Colon (tissue), 2 donors: ENCODE measurements at regions not wholly inside any gene's neighbourhood (a gene's known extent, or its start where the extent isn't known, plus 50 kb on each side); places are given as distances from the start of the nearest gene placed in this dataset.
"Not testable (repeated sequence)": the region's sequence is repeated elsewhere in the genome, so short reads cannot be mapped to it uniquely, and the experiment has no call there.

Experiments
- FAIRE-seq: peaks from 2 replicates; lab custom pipeline; 2012; peaks lifted over from hg19 to GRCh38; lab: Jason Lieb, UNC
- donor health status: control.
- donor health status: control.

DNA sequence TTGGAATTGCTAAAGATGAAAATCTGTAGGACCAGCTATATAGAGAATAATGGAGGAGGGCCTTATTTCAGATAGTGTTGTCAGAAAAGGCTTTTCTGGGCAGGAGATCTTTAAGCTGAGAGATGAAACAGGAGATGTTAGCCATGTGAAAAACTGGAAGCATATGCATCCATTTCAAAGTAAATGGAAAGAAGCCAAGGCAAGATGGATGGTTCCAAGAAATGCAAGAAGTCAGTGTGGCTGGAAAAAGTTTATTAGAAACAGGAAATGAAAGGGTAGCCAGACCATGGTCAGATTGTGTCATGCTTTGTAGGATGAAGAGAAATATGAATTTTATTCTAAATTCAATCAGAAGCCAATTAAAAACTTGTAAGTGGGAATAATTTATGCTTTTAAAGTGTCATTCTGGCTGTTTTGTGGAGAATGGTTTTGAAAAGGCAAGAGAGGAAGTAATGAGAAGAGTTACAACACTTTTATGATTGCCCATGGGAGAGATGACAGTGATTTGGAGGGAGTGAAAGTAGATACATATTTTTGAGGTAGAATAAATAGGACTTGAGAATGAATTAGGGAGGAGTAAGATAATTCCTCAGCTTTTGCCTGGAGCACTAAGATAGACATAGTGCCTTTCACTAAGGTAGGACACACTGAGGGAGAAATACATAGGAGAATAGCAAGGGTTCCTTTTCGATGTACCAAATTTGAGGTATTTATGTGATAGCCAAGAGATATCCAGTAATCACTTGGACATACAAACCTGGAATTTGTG lies 620.1 kb downstream of the HTR1B start:
- FAIRE-seq, result no peak

- FAIRE-seq, result no peak
These were observed 622.4 kb downstream of the HTR1B start for GRCh38 chr6:76840865-76841264.

GRCh38 chr6:76840041-76840745 lies 623.1 kb downstream of the HTR1B start:
- no peak for FAIRE-seq

DNA sequence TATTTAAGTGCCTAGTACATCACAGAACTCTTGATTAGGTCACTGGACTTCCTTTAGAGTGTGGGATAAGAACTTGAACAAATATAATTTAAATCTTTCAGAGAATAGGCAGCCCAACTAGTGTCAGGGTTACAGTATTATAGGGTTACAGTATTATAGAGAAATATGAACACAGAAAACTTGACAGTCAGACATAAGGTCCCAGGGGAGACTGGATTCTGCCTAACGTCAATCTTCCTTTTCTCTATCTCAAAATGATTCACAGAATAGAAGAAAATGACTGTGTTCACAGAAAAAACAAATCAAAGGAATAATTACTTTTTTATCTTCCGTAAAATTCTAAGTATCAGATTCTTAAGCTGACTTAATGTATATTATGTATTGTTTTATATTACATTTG lies 623.8 kb downstream of the HTR1B start:
- no peak for FAIRE-seq

DNA sequence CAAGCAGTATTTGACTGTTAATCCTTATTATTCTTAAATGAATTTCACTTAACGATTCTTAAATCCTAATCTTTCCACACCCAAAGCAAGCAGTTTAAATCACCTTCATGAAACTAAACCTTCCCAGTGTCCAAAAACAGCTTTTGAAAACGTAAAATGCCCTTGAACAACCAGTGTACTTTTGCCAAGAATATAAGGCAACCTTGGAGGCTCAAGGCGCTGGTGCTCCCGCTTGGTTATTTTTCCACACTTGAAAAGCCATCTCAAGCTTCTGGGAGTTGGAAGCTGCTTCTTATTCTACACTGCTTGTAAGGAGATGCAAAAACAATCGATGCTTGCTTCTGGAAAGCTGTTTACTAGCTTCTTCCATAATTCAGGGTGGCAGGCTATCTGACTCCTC lies 625.7 kb downstream of the HTR1B start:
- no peak for FAIRE-seq

GRCh38 chr6:76835695-76836094 lies 627.6 kb downstream of the HTR1B start:
- FAIRE-seq, result peak; percentile 57

- no peak for FAIRE-seq
These were observed 628.0 kb downstream of the HTR1B start for GRCh38 chr6:76835293-76835692.

DNA sequence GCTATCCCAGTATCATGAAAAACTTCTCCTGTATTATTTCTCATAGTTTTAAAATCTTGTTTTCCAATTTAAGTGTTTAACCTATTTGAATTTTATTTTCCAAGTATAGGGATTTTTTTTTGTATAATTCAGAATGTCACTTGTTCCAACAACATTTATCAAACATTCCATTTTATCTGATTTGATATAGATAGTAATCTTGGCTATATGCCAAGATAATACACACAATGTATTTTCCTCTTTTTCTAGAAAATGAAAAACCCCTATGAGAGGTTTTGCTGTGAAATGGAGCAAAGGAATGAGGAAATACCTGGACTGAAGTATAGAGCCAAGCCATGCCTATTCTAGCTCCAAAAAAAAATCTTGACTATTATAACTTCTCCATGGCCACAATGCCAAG lies 628.9 kb downstream of the HTR1B start:
- FAIRE-seq, result no peak

DNA sequence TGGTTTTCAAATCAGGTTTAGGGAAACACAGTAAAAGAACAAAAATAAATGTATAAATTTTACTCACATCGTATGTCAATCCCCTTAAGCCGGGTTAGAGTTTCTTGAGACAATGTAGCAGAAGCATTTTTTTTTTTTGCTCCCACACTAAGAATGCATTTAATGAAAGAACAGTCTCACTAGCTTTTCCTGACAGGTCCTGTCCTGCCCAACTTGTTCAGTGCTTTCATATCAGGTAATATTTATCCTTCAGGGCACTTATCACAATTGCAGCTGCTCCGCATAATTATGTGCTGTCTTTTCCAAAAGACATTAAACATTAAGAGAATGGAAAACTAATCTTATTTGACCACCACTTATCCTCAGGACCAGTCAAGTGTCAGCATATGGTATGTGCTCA lies 632.0 kb downstream of the HTR1B start:
- FAIRE-seq, result no peak

- FAIRE-seq, result not testable (repeated sequence)
These were observed 639.7 kb downstream of the HTR1B start for GRCh38 chr6:76823578-76823977.

DNA sequence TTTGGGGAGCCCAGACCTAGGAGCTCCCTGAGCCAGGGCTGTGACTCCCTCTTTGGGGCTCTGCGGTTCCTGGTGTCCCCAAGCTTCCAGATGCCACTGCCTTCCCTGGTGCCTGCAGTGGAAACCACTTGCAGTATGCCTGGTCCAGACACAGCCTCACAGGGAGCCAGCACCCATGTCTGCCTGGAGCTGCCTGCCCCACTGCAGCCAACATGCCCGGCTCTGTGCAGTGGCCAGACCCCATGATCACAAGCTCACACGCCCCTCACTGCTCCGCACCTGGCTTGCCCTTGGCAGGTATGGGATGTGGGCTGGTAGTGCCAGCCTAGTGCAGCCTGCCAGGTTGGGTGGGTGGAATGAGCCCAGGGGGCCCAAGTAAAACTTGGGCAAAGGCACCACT lies 644.8 kb downstream of the HTR1B start:
- no peak for FAIRE-seq

DNA sequence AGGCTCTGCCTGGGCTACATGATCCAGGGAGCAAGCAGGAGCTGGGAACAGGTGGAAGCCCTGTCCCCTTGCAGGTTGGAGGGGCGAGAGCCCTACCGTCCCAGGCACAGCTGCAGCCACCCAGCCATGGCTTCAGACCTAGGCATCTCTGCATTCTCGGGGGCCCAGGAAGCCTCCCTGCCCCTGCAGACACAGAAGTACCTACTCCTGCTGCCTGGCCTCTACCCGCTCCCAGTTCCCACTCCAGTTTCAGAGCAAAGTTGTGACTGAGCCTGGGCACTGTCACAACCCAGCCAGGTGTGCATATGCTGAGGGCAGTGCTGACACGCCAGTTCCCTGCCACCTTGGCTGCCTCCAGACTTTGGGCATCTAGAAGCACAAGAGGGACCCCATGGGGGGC lies 645.9 kb downstream of the HTR1B start:
- FAIRE-seq, result no peak

DNA sequence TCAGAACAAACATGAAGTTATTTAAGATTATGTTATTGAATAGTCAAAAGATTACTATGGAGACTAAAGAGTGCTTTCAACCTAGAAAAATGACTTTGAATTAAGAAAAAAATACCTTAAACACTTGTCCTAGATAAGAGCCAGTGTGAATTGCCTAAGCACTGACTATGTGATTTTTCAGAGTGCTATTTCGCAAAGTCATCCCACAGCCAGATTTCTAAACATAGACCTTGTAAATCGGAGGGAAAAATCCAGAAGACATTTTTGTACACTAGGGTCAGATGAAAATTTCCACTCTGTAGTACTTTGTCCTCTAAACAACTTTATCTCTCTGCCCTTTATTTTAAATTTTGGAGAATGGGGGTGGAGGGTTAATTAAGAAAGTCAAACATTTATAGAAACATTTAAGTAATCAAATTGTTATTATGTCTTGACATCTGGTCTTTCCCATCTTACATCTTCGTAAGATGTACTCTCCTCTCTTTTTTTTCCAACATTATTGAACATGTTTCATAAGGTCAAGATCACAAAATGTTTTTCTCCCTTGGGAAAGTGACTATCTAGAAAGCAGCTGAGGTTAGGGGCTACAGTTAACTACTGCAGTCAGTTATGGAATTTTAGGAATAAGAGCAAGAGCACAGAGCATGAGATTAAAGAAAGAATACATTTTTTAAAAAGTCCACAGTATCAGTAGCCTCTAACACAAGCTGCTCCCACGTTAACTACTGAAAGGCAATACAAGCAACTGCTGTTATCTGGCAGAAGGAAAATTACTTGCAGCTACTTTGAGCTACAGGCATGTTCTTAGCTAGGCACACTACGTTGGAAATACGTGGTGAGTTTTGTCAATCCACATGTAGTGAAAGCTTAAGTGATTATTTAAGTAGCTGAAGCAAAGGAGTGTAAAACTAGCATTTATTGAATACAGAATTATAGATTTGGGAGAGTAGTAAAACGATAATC lies 648.5 kb downstream of the HTR1B start:
- FAIRE-seq, result no peak

GRCh38 chr6:76810286-76810685 lies 653.0 kb downstream of the HTR1B start:
- FAIRE-seq, result no peak

GRCh38 chr6:76803038-76803580 lies 660.2 kb downstream of the HTR1B start:
- FAIRE-seq, result no peak

- FAIRE-seq, result no peak
These were observed 670.9 kb downstream of the HTR1B start for GRCh38 chr6:76792394-76792793.

DNA sequence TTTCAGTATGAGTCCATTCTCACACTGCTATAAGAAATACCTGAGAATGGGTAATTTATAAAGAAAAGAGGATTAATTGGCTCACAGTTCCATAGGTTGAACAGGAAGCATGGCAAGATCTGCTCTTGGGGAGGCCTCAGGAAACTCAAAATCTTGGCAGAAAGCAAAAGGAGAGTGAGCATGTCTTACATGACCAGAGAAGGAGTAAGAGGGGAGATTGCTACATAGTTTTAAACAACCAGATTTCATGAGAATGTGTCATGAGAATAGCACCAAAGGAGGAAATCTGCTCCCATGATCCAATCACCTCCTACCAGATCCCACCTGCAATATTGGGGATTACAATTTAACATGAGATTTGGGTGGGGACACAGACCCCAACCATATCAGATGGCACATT lies 672.4 kb downstream of the HTR1B start:
- no peak for FAIRE-seq

- no peak for FAIRE-seq
These were observed 673.1 kb downstream of the HTR1B start for GRCh38 chr6:76790045-76790796.

DNA sequence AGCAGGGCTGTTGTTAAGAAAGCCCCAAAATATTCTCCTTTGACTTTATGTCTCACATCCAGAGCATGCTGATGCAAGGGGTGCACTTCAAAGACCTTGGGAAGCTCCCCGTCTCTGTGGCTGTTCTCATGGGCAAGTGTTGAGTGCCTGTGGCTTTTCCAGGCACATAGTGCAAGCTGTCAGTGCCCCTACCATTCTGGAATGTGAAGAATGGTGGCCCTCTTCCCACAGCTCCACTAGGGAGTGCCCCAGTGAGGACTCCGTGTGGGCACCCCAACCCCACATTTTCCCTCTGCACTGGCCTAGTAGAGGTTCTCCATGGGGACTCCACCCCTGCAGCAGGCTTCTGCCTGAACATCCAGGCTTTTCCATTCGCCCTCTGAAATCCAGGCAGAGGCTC lies 673.7 kb downstream of the HTR1B start:
- FAIRE-seq, result no peak

GRCh38 chr6:76788155-76788554 lies 675.1 kb downstream of the HTR1B start:
- no peak for FAIRE-seq

GRCh38 chr6:76779068-76779467 lies 684.2 kb downstream of the HTR1B start:
- FAIRE-seq, result no peak

- FAIRE-seq, result no peak
These were observed 686.4 kb downstream of the HTR1B start for GRCh38 chr6:76776876-76777275.
